HG02981 (cell line): ENCODE measurements at regions not wholly inside any gene's neighbourhood (a gene's known extent, or its start where the extent isn't known, plus 50 kb on each side); places are given as distances from the start of the nearest gene placed in this dataset.

Experiments
- ATAC-seq: cut with Tn5 transposase; IDR thresholded peaks from one replicate; pipeline ENCODE4 v1.9.1; 2021; ENCODE audit warnings: mild to moderate bottlenecking, moderate library complexity; ENCODE audit not compliant: unreplicated experiment

DNA sequence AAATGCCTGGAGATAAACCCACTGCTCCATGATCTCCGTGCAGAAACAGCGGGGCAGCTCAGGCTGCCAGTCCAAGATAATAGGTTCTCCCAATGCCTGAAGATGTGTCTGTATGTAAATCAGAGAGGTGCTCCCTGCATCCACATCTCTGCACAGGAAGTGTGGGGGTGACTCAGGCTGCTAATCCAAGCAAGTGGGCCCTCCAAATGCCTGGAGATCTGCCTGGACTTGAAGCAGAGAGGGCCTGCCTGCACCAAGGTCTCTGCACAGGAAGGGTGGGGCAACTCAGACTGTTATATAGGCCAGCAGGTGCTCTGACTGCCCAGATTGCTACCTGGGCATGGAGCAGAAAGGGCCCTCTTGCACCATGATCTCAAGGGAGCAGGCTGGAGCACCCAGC, 504.7 kb downstream of the LRFN5 start:
- no peak for ATAC-seq

DNA sequence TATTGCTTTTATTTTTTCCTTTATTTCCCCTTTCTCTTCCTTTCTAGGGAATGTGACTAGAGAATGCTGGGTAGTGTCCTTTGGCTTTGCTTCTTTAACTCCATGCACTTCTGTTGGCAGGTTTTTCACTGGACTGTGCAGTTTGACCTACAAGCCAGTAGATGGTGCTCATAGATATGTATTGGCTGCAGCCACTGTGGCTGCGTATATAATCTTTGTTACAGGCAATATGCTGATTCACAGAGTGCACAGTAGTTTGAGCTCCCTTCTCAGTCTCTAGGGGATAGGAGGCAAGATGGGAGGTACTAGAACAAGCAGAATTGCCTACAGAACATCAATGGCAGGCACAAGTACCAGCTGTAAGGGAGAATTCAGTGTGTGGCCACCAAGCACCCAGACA, 503.5 kb downstream of the LRFN5 start:
- no peak for ATAC-seq

DNA sequence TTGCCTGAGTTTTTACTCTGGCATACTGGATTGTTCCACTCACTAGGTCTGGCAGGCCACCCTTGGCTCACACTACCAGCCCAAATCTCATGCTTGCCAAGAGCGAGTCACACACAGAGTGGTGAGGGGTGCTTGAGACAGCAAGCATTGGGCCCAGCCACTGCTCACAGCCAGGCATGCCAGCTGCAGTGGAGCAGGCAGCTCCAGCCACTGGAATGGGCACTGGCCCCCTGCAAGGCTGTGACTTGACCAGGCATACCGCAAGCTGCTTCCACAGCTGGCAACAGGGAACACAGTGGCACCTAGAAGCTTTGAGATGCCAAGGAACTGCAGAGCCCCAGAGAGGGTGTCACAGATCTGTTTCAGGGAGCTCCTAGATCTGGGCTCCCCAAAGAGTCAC, 488.5 kb downstream of the LRFN5 start:
- ATAC-seq: no peak

DNA sequence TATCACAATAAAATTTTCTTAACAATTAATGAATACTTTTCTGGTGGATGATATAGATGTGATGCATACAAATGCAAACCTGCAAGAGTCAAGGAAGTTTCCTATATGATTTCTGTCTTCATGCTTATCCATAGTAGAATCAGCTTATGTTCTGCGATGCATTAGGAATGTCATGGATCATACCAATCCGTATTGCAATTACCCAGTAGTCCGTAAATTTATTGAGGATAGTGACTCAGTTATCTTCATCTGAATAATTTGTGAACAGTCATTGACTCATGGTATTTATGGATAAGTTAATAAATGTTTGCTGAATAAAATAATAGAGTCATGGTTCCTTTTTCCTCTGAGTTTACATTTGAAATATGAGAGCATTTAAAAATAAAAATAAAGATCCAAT, 483.4 kb downstream of the LRFN5 start:
- ATAC-seq: no peak

DNA sequence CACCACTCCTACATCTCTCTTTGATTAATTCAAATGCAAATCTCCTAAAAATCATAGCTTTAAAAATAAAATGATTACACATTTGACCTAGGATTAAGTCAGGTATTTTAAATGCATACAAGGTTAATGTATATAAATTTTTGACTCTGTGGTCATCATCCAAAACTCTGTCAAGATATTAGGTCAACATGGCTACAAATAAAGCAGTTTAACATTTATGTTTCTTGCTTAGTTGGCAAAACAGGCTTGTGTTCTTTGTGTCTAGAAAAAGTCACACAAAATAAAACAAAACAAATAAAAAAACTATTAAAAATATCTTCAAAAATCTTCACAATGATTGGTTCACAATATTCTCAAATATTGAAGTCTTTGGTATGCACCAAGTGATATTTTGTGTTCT, 473.2 kb downstream of the LRFN5 start:
- ATAC-seq: no peak

DNA sequence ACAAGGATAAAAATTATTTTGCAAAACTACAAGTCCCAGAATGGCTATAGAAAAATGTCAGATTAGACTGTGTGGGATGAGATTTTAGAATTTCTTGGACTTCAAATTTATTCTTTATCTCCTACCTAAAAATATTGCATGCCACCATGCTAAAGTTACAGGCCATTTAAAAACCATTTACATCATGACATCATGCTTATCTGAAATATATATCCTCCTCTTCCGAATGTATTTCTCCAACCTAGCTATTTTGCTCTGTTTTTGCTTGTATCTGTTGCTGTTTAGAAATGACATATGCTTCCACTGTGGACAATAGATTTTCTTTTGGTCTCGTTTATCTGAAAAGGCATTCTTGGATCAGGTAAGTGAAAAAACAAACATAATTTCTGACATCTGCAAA, 471.7 kb downstream of the LRFN5 start:
- no peak for ATAC-seq

DNA sequence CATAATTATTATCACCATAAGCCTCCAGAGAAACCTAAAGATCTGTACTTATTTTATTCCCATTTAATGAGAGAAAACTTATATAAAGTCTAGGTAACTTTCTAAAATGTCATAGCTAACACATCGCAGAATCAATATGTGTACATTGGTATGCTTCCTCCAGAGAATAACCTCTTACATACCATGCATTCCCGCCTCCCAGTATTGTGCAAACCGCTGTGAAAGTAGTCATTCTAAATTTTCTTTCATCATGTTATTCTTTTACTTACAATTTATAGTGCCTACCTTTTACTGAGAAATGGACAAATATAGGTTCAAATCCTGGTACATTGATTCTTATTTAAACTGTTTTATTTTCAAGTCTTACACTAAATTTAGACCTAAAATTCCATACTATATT, 463.4 kb downstream of the LRFN5 start:
- no peak for ATAC-seq

DNA sequence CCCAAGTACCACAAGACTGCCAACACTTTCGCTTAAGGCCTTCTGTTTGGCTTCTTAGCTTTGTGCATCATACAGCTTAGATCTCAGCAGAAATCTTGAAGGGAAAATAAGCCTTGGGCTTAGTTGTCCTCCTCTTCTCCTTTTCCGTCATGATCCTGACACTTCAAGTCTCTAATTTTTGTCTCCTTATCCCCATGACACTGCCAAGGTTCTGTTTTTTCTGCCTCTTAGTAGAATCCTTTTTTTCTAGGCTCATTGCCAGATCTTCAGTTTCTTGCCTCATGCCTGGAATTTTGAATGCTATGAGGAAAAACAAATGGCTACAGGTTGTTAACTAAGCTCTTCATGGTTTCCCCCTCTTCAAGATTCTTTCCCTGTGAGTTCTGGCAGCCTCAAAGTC, 450.4 kb downstream of the LRFN5 start:
- no peak for ATAC-seq

DNA sequence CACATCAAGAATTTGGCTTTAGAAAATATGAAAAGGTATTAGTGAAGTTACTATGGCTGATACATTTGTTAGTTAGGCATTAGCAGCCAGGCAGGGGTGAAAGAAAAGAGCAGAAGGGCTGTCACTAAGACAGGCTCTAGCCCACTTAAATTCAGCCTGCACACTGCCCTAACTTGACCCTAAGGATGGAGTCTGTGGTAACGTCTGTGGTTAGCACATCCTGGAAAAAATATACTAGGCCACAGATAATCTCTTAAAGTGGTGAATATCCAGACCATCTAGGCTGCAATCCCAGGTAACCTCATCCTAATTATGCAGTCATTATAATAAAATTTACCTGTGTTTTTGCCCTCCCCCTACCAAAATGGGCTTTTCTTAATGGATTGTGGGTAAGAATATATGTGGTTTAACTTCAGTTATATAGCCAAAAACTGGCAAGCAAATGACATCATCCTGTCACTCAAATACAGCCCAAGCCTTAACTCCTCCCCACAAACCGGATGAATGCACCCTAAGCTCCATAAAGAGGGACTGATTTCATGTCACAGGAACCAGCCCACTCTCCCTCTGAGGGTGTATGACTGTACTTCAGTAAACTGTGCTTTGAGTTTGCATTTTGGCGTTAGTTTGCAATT, 440.9 kb downstream of the LRFN5 start:
- ATAC-seq: no peak

DNA sequence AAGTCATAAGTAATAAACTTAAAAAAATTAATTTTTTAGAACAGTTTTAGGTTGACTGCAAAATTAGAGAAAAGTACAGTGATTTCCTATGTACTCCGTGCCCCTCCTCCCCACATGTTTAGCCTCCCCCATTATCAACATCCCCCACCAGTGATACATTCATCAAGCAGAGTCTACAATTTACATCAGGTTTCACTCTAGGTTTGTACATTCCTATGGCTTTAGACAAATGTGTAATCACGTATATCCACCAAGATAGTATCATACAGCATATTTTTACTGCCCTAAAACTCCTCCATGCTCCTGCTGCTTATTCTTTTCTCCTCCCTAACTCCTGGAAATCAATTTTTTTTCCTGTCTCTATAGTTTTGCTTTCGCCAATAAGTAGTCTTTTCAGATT, 438.7 kb downstream of the LRFN5 start:
- no peak for ATAC-seq

DNA sequence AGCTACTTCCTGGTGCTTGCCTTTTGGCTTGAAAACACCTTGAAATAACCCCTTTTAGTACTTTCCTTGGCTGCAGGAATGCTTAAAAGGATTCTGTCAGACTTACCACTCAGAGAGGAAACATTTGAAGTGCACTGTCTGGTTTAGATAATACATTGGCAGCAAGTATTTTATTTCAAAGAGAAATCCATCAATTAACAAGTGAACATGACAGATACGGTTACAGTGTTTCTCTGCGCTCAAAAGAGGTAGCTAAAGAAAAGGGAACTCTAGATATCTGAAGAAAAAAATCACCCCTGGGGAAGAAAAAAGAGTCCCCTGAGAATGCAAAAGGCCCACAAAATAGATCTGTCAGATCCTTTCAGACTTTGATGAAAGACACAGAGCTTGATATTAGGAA, 421.9 kb downstream of the LRFN5 start:
- no peak for ATAC-seq

DNA sequence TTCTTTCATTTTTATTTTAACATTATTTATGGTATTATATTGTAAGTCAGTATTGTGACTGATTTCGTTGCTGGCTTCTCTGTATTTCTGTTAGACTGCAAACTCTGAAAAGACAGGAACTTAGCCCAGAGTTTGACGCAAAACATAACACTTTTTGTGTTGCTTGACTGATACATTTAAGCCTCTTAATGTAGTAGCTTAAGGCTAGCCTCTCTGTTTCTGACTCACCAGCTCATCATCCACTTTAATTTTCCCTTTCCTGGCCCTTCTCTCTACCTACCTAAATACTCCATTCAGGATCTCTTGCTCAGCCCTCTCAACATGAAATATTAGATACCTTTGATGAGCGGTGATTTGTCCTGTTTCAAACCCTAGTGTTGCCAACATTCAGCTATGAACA, 420.6 kb downstream of the LRFN5 start:
- ATAC-seq: no peak

DNA sequence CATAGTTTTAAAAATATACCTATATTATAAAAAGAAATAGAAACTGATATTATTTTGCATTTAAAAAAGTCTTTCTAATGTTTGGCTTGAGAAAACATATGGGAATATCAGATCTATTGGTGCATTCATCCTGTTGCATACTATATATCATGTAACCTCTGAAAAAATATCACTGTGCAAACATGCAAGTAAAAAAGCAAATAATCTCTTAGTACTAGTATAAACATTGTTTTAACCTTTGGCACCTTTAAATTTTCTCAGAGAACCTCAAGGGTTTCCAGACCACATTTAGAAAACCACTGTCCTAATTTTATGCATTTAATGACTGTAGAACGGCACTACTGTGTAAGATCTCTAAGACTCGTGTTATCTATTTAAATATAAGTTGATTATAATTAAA, 416.8 kb downstream of the LRFN5 start:
- no peak for ATAC-seq

DNA sequence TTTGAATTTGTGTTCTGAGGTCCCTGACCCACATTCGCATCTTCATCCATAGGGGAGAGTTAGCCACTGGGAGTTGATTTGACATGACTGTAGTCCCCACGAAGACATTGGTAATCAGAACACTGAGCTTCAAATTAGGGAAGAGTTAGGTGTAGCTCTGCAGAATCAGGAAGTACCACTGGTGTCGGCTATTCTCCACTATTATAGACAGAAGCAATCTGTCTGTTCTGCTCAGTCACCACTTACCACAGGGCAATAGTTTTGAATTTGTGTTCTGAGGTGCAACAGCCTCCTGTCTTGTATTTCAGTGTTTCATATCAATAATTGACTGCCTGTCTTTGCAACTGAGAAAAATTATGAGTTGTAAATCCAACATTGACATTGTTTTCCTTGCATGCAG, 407.6 kb downstream of the LRFN5 start:
- ATAC-seq: no peak

DNA sequence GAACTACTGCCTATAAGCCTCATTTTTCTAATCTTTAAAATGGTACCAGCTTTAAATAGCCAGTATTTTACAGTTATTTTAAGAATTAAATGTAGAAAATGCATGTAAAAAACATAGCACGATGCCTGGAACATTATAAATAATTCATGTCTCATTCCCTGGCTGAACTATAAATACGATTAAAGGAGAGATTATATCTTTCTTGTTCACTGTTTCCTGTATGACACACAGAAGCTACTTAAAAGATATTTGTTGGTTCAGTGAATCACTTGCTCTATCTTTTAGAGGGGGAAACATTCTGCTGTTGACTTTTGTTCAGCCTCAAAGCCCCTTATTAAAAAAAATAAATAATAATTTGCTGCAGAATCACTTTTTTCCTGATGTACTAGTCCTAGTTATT, 406.9 kb downstream of the LRFN5 start:
- ATAC-seq: no peak

DNA sequence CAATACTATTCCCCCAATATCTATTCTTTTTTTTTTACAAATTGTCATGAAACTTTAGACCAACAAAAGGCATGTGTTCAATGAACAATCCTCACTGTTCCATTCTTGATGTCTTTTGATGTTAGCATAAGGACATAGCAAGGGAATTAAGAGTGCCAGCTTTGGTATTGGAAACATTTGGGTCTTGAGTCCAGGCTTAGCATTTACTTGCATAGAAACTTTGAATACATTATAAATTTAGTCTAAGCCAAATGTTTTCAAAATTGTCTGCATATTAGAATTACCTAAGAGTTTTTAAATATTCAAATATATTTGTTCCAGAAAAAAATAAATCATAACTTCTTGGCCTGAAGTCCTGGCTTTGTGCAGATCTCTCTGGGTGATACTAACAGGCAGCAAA, 406.5 kb downstream of the LRFN5 start:
- no peak for ATAC-seq

DNA sequence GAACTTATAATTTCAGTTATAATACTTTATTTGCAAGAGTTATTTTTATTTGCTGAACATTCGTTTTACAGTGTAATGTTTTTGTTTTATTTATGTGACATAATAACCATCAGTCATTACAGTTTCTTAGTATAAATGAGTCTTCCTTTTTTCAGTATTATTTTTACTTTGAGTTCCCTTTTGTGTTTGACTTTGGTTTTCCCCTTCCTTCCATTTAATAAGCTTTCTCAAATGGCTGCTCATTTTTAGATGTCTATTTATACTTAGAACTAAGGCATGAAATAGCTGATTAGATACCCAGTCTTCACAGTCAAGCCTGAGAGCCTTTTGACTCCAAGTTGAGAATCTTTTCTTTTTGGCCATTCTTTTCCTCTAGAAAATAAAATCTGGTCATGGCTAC, 404.5 kb downstream of the LRFN5 start:
- no peak for ATAC-seq

DNA sequence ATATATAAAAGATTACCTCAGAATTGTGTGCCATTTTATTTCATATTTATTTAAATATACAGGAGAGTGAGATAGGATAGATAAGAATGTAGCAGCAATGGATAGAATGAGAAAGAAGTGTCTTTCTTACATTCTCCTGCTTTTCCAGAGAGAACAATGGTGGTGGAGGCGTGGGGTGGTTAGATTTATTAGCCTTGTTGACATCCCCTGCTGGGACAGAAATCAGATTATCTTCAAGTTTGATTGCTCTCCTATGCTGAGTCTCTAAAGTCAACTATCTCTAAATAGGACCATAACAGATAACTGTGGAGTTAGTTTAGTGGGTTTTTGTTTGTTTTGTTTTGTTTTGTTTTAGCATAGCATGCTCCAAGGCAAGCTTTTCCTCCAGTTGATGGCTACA, 397.6 kb downstream of the LRFN5 start:
- ATAC-seq: no peak

DNA sequence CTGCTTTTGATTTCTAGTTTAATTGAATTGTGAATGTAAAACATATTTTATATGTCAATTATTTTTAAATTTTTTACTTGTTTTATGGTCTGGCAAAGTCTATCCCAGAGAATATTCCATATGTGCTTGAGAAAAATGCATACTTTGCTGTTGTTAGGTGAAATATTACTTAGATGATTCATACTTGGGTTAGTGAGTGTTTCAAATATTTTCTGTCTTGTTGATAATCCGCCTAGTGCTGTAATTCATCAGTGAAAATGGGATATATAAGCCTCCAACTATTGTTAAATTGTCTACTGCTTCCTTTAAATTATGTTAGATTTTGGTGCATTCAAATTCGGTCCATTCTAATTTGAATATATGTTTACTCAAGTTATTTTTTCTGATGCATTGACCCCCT, 395.5 kb downstream of the LRFN5 start:
- ATAC-seq: no peak

DNA sequence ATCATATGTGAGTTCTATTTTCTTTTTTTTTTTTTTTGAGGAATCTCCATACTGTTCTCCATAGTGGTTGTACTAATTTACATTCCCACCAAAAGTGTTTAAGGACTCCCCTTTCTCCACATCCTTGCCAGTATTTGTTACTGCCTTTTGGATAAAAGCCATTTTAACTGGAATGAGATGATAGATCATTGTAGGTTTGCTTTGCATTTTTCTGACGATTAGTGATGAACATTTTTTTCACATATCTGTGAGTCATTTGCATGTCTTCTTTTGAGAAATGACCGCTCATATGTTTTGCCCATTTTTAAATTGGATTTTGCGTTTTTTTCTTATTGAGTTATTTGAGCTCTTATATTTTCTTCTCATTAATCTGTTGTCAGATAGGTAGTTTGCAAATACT, 394.8 kb downstream of the LRFN5 start:
- no peak for ATAC-seq

DNA sequence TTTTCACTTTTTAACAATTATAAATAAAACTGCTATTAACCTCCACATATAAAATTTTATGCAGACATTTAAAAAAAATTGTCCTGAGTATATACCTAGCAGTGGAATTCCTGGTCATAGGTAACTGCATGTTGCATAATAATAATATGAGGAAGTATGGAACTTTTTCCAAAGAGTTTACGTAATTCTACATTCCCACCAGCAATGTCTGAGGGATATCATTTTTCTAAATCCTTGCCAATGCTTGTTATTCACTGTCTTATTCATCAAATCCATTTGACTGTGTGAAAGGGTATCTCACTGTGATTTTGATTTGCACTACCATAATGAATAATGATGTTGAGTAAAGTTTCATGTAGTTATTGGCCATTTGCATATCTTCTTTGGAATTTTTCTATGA, 393.8 kb downstream of the LRFN5 start:
- ATAC-seq: no peak

DNA sequence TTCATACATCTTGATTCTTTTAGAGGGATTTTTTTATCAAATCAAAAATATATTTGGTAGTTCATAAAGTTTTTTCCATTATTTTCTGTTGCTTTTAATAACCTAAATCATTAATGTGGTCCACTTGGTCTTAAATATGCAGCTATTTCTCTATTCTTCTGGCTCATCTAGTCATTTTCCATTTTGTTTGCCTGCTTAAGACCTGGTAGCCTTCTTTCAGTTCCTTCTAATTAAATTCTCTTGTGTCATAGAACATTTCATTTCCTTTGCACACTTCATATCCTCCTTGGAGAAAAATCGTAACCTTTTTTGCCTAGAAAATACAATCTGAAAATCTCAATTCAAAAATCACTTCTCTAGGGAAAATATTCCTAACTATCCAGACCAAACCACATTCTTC, 387.0 kb downstream of the LRFN5 start:
- no peak for ATAC-seq

DNA sequence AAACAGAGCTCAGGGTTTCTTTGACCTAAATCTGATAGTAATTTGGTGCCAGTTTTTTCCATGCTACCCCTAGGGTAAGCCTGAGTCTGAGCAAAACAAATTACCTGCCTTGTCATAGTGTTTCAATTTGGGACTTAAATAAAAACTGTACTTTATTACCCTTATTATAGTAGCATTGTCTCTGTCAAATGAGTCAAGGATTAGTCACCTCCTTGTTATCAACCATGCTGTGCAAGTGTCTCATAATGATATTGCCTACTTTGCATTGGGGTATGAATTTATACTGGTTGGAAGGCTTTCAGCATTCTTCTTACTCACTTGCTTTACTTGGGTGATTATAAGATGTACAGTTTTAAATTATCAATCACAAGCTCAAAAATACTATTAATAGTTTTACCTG, 380.0 kb downstream of the LRFN5 start:
- ATAC-seq: peak; percentile 52
